ENCODE measurements at regions not wholly inside any gene's neighbourhood (a gene's known extent, or its start where the extent isn't known, plus 50 kb on each side); places are given as distances from the start of the nearest gene placed in this dataset.

- TF ChIP-seq EZH2 (IDR thresholded peaks at IDR 0.05; ENCODE audit: borderline replicate concordance, control insufficient read depth, low read depth, low read length) (no peak), ESRRA (IDR thresholded peaks at IDR 0.05; ENCODE audit: low read length) (no peak), JUND (IDR thresholded peaks at IDR 0.05; ENCODE audit: low read depth, low read length) (no peak), YY1 (IDR thresholded peaks at IDR 0.05; ENCODE audit: low read depth, low read length) (no peak), TARDBP (IDR thresholded peaks at IDR 0.05; ENCODE audit: borderline replicate concordance) (no peak), SMC3 (IDR thresholded peaks at IDR 0.05; ENCODE audit: borderline replicate concordance, low read length) (no peak), SP1 (IDR thresholded peaks at IDR 0.05; ENCODE audit: low read depth, low read length) (no peak), MXI1 (IDR thresholded peaks at IDR 0.05; ENCODE audit: low read depth, low read length) (no peak), TBL1XR1 (IDR thresholded peaks at IDR 0.05; ENCODE audit: low read depth, low read length) (no peak)
- TF ChIP-seq, protein P1, sequence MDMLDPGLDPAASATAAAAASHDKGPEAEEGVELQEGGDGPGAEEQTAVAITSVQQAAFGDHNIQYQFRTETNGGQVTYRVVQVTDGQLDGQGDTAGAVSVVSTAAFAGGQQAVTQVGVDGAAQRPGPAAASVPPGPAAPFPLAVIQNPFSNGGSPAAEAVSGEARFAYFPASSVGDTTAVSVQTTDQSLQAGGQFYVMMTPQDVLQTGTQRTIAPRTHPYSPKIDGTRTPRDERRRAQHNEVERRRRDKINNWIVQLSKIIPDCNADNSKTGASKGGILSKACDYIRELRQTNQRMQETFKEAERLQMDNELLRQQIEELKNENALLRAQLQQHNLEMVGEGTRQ (IDR thresholded peaks at IDR 0.05; ENCODE audit: borderline replicate concordance, low read depth, low read length) = no peak
- TF ChIP-seq, protein P2, sequence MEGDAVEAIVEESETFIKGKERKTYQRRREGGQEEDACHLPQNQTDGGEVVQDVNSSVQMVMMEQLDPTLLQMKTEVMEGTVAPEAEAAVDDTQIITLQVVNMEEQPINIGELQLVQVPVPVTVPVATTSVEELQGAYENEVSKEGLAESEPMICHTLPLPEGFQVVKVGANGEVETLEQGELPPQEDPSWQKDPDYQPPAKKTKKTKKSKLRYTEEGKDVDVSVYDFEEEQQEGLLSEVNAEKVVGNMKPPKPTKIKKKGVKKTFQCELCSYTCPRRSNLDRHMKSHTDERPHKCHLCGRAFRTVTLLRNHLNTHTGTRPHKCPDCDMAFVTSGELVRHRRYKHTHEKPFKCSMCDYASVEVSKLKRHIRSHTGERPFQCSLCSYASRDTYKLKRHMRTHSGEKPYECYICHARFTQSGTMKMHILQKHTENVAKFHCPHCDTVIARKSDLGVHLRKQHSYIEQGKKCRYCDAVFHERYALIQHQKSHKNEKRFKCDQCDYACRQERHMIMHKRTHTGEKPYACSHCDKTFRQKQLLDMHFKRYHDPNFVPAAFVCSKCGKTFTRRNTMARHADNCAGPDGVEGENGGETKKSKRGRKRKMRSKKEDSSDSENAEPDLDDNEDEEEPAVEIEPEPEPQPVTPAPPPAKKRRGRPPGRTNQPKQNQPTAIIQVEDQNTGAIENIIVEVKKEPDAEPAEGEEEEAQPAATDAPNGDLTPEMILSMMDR (IDR thresholded peaks at IDR 0.05 in 2 of 3, conservative IDR thresholded peaks at IDR 0.05 in 1 of 3; ENCODE audit: control insufficient read depth in 2 of 3, extremely low read depth in 1 of 3, insufficient read depth in 1 of 3, low read depth in 3 of 3, low read length in 3 of 3) = no peak
Observed at GRCh38 chr16:85989863-85990643, 91.1 kb downstream of the IRF8 start.

Measured in GM12878 (cell line).